Pancreas (tissue), 10 donors: ENCODE measurements at regions not wholly inside any gene's neighbourhood (a gene's known extent, or its start where the extent isn't known, plus 50 kb on each side); places are given as distances from the start of the nearest gene placed in this dataset.

Experiments
- ATAC-seq, 4 donors: fragments of 200-7000 bp; cut with Tn5 transposase; one replicate each; pipeline versions ENCODE4 v1.8.0 to v1.9.1; 2020; ENCODE audit warnings: mild to moderate bottlenecking in 4 of 4, moderate library complexity in 4 of 4
- DNase-seq, 6 donors: peaks; one replicate each; pipeline ENCODE4 v3.0.0-alpha.2; 2020
- FAIRE-seq: peaks from 2 replicates; lab custom pipeline; 2012; peaks lifted over from hg19 to GRCh38; lab: Jason Lieb, UNC
- H3K27ac ChIP-seq, 4 donors: fragments of 200-600 bp; sonication (generic); 1 replicate in 3 of 4; 2 replicates in 1 of 4; pipeline versions ENCODE4 v1.5.0 to v1.8.0; 2020
- H3K27me3 ChIP-seq, 4 donors: fragments of 200-600 bp; one replicate each; pipeline ENCODE4 v1.8.0; 2021
- H3K36me3 ChIP-seq, 3 donors: fragments of 200-600 bp; sonication (generic) in 1 of 3; one replicate each; pipeline versions ENCODE4 v1.5.0 to v1.8.0; 2020 to 2021
- H3K4me1 ChIP-seq, 3 donors: fragments of 200-600 bp; one replicate each; pipeline ENCODE4 v1.8.0; 2021
- H3K4me3 ChIP-seq, 4 donors: fragments of 200-600 bp; sonication (generic) in 2 of 4; one replicate each; pipeline versions ENCODE4 v1.5.0 to v1.8.0; 2020 to 2021
- H3K9me3 ChIP-seq, 4 donors: fragments of 200-600 bp; one replicate each; pipeline ENCODE4 v1.8.0; 2021
- CTCF ChIP-seq, 4 donors: fragments of 200-600 bp; sonication (generic) in 3 of 4; IDR thresholded peaks; one replicate each; pipeline versions ENCODE4 v1.5.0 to v1.8.0; 2021; ENCODE audit warnings: antibody characterized with exemption in 4 of 4
- WGBS, 2 donors: extraction: QIAGEN DNeasy Blood & Tissue Kit; methylation state at CpG; one replicate each; pipeline ENCODE4 v1.1.7; 2013; 5-methylcytosine and 5-hydroxymethylcytosine counted together
- intact Hi-C, 3 donors: fragments of 100-400 bp; cut with DNase I; formaldehyde crosslinking; loops; one replicate each; pipeline versions ENCODE4 v1.11.1 to v1.14.2; 2022
- donor health status: healthy with polysubstance abuse.
- donor health status: DM: no; HTN: no; CAD: no; lungs with moderate emphysema.
- donor health status: DM: no; HTN: no; CAD: no.
- donor health status: control.
- donor health status: control.
- donor health status: Bipolar disorder and iron deficiency.
- donor health status: DM: yes; HTN: yes; CAD: no.
- donor health status: DM: no; HTN: no; CAD: no.
- donor health status: DM: no; HTN: no; CAD: no.
- donor health status: DM: yes; HTN: yes; CAD: no.

DNA sequence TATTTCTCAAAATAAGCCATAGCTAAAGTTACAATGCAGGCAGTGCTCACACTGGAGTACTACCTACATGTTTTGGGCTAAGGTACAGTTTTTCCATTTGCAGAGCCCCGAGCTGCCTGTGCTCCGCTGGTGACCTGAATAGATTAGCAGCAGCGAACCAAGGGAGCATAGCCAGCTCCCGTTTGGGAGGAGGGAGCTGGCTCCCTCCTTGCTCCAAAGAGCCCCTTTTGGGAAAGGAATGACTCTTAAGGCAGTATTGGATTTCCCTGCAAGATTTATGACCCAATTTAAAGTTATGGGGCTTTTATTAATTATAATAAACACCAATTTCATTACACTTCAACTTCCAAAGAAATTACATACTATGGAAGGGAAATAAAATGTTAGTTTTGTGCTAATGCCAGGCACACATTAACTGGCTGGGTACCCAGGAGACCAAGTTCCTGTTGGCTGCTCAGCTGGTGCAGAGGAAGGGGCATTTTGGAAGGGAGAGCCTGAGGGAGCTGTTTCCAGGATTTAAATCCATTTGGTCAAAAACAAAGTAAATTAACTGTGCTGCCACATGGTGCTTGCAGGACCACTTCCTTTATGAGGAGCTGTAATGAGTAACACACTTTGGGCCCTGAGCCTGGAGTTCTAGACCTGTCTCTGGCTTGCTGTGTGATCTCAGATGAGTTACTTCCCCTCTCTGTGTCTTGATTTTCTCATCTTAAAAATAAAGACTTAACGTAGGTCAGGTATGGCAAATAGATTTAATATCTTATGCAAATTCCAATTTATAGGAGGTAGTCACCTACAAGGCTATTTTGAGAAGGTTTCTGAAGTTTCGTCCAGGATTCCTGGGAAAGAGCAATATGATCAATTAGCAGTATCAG, 362.1 kb upstream of the CCL2 start:
- no peak overlapping the region for H3K4me3 ChIP-seq
- no peak for DNase-seq
- no peaks in the 10 kb centered on the region for H3K36me3 ChIP-seq
- no peaks in the 10 kb centered on the region for H3K9me3 ChIP-seq
- no peak for ATAC-seq
- H3K4me1 ChIP-seq, result no peaks in the 10 kb centered on the region
- peaks cover 0 to 6% (median 0%) of the 10 kb centered on the region in 4 donors for H3K27me3 ChIP-seq
- FAIRE-seq, result no peak
- H3K27ac ChIP-seq, result no peak overlapping the region
- 24 to 34% methylated on average over 6 of the region's 6 CpGs for WGBS, 2 donors
- intact Hi-C loops, result no loop called here
- TF ChIP-seq CTCF (IDR thresholded peaks at IDR 0.05), result no peak

DNA sequence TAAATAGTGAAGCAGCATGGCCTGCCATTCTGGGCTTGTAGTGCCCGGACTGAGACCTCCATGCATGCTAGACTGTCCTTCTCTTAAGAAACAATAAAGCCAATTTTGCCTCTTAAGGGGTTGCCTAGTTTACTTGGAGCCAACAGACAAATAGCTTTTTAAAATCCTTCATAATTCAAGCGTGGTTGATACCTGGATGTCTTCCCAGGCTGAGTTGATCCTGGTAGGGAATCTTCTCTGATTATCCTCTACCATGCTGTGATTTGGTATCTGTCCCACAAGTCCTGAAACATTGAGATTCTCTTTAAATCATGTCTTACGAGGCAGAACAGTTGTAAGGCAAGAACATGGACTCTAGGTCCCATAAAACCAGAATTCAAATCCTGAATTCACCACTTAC, 359.6 kb upstream of the CCL2 start:
- Histone ChIP-seq H3K36me3 (no peaks in the 10 kb centered on the region), H3K4me1 (no peaks in the 10 kb centered on the region), H3K9me3 (no peaks in the 10 kb centered on the region), H3K27ac (no peak overlapping the region), H3K27me3 (peaks cover 0 to 6% (median 0%) of the 10 kb centered on the region in 4 donors), H3K4me3 (no peak overlapping the region)
- DNase-seq (no peak), ATAC-seq (no peak), FAIRE-seq (no peak)
- intact Hi-C loops, result no loop called here
- 60 to 63% methylated on average over 3 of the region's 3 CpGs for WGBS, 2 donors
- no peak for TF ChIP-seq CTCF (IDR thresholded peaks at IDR 0.05)

DNA sequence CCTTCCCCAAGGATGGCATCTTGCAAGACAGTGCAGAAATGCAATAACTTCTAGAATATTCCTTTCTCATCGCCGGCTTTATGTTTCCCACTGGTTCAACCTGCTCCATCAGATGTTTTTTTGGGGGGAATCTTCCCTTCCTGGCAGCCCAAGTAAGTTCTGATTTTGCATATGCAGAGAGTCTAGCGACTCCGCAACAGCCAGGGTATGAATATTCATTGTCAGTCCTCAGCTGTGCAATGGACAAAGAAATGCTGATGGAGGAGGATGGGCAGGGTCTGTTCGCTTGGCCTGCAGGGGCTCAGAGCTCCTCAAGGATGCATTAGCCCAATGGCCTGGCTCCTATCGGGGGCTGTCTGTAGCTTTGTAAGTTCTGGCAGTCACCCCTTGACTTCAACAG, 358.8 kb upstream of the CCL2 start:
- Histone ChIP-seq H3K4me3 (no peak overlapping the region), H3K4me1 (no peaks in the 10 kb centered on the region), H3K27ac (no peak overlapping the region), H3K9me3 (no peaks in the 10 kb centered on the region), H3K27me3 (peaks cover 0 to 6% (median 0%) of the 10 kb centered on the region in 4 donors), H3K36me3 (no peaks in the 10 kb centered on the region)
- 51 to 53% methylated on average over 6 of the region's 6 CpGs for WGBS, 2 donors
- intact Hi-C loops, result no loop called here
- no peak for TF ChIP-seq CTCF (IDR thresholded peaks at IDR 0.05)
- FAIRE-seq (no peak), DNase-seq (no peak), ATAC-seq (no peak)

DNA sequence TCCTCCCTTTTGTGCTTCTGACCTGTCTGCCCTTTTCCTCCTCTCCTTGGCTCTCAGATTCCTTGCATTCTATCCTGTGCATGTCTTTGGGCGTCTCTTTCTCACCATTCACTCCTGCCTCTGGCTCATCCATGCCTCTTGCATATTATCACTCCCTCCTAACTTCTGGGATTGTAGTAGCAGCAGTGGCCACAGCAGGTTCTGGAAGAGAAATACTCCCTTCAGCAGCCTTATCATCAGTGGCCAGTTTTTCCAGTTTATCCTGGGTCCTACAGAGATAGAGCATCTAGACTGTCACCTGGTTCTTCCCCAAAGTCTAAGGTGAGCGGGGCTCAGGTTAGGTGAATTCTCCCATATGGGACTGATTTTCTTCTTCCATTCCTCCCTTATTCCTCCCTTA, 354.0 kb upstream of the CCL2 start:
- no peaks in the 10 kb centered on the region for H3K36me3 ChIP-seq
- intact Hi-C loops, result no loop called here
- no peaks in the 10 kb centered on the region for H3K4me1 ChIP-seq
- H3K9me3 ChIP-seq, result no peaks in the 10 kb centered on the region
- H3K4me3 ChIP-seq, result no peak overlapping the region
- no peak for DNase-seq
- H3K27ac ChIP-seq, result no peak overlapping the region
- ATAC-seq, result no peak
- no peak for TF ChIP-seq CTCF (IDR thresholded peaks at IDR 0.05)
- peaks cover 0 to 10% (median 0%) of the 10 kb centered on the region in 4 donors for H3K27me3 ChIP-seq
- FAIRE-seq, result no peak
- WGBS, 2 donors, result 54 to 58% methylated on average over 2 of the region's 2 CpGs

DNA sequence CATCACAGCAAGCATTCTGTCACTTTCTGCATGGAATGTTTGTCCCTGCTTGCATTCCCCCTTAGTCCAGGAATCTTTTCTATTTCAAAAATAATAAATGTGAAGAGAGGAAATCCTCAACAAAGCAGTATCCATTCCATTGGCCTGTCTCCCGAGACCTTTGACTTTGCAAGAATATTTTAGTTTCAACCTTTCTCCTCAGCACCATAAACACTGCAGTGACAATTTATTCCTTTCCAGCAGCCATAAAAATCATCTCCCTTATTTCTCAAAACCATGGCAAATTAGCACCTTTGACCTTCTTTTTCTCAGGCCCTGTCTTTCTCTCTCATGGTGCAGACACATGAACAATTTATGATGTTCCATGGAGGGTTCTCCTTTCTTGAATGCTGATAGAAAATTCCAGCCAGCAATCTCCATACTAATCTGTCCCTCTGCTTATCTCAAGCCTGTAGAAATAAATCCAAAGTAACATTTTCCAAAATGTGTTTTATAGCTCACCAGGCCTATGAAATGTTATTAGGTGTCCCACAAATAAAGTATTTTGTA, 352.1 kb upstream of the CCL2 start:
- Histone ChIP-seq H3K36me3 (no peaks in the 10 kb centered on the region), H3K27ac (no peak overlapping the region), H3K9me3 (no peaks in the 10 kb centered on the region), H3K27me3 (peaks cover 0 to 4% (median 0%) of the 10 kb centered on the region in 4 donors), H3K4me3 (no peak overlapping the region), H3K4me1 (no peaks in the 10 kb centered on the region)
- WGBS, 2 donors, result 79 to 85% methylated on average over 1 of the region's 1 CpG
- FAIRE-seq, result no peak
- TF ChIP-seq CTCF (IDR thresholded peaks at IDR 0.05), result no peak
- no peak for ATAC-seq
- DNase-seq, result no peak
- intact Hi-C loops, result no loop called here
